CD8-positive, alpha-beta memory T cell (primary cell): ENCODE measurements at regions not wholly inside any gene's neighbourhood (a gene's known extent, or its start where the extent isn't known, plus 50 kb on each side); places are given as distances from the start of the nearest gene placed in this dataset.

Source experiments
- CTCF ChIA-PET: fragments of 350-600 bp; sonication (Branson Sonifier 250); formaldehyde crosslinking; loops from one replicate; lab custom pipeline; 2021; ENCODE audit warnings: antibody characterized with exemption; lab: Charles Lee
- POLR2A ChIA-PET: fragments of 350-600 bp; sonication (Branson Sonifier 250); formaldehyde crosslinking; loops from one replicate; lab custom pipeline; 2021; ENCODE audit warnings: antibody characterized with exemption; lab: Charles Lee
- DNase-seq, 5 donors: peaks; one replicate each; pipeline versions ENCODE4 v3.0.0 to v3.0.0-alpha.2; 2020 to 2022; ENCODE audit warnings: mixed read lengths in 1 of 5
- H3K27ac ChIP-seq: one replicate; pipeline ENCODE4 v1.7.0; 2013; ENCODE audit warnings: low read depth, mild to moderate bottlenecking, low read length, moderate library complexity
- H3K27me3 ChIP-seq: 2 replicates; pipeline ENCODE4 v1.7.0; 2013; ENCODE audit warnings: low read length, mild to moderate bottlenecking; ENCODE audit not compliant: insufficient read depth, poor library complexity, severe bottlenecking
- H3K36me3 ChIP-seq: 2 replicates; pipeline ENCODE4 v1.7.0; 2013; ENCODE audit warnings: mild to moderate bottlenecking, low read length, moderate library complexity; ENCODE audit not compliant: insufficient read depth
- H3K4me1 ChIP-seq: 2 replicates; pipeline ENCODE4 v1.7.0; 2013; ENCODE audit warnings: mild to moderate bottlenecking, low read length, moderate library complexity; ENCODE audit not compliant: insufficient read depth
- H3K4me3 ChIP-seq: 2 replicates; pipeline ENCODE4 v1.7.0; 2013; ENCODE audit warnings: mild to moderate bottlenecking, low read length
- H3K9me3 ChIP-seq: 2 replicates; pipeline ENCODE4 v1.7.0; 2013; ENCODE audit warnings: mild to moderate bottlenecking, low read length
- H3K27ac Mint-ChIP-seq, 8 donors: one replicate each; pipeline ENCODE4 v1.8.0; 2020 to 2021; ENCODE audit warnings: mixed read lengths in 8 of 8, mild to moderate bottlenecking in 6 of 8, inconsistent platforms in 3 of 8, moderate library complexity in 3 of 8
- H3K27me3 Mint-ChIP-seq, 2 donors: one replicate each; pipeline ENCODE4 v1.8.0; 2020 to 2021; ENCODE audit warnings: mixed read lengths in 2 of 2, mild to moderate bottlenecking in 1 of 2, moderate library complexity in 1 of 2
- H3K36me3 Mint-ChIP-seq, 3 donors: one replicate each; pipeline ENCODE4 v1.8.0; 2020 to 2021; ENCODE audit warnings: mixed read lengths in 3 of 3, inconsistent platforms in 1 of 3, mild to moderate bottlenecking in 1 of 3
- H3K4me1 Mint-ChIP-seq, 3 donors: one replicate each; pipeline ENCODE4 v1.8.0; 2020 to 2021; ENCODE audit warnings: mixed read lengths in 3 of 3, inconsistent platforms in 1 of 3, mild to moderate bottlenecking in 1 of 3
- H3K4me3 Mint-ChIP-seq, 7 donors: one replicate each; pipeline ENCODE4 v1.8.0; 2020 to 2021; ENCODE audit warnings: mixed read lengths in 7 of 7, mild to moderate bottlenecking in 6 of 7, moderate library complexity in 4 of 7, inconsistent platforms in 2 of 7
- H3K9me3 Mint-ChIP-seq, 5 donors: one replicate each; pipeline ENCODE4 v1.8.0; 2020 to 2022; ENCODE audit warnings: mixed read lengths in 5 of 5, mild to moderate bottlenecking in 3 of 5, moderate library complexity in 2 of 5, inconsistent platforms in 1 of 5

GRCh38 chr1:69425871-69426270 lies 141.9 kb upstream of the LRRC7 start:
- no peaks in the 10 kb centered on the region for H3K4me1 ChIP-seq
- no peak for DNase-seq
- H3K27me3 ChIP-seq, result no peaks in the 10 kb centered on the region
- H3K9me3 ChIP-seq, result no peaks in the 10 kb centered on the region
- POLR2A ChIA-PET, result no interaction called here
- CTCF ChIA-PET, result no interaction called here
- H3K9me3 Mint-ChIP-seq, result peaks cover under 1 to 9% (median 3%) of the 10 kb centered on the region in 5 donors
- H3K4me3 ChIP-seq, result no peak overlapping the region
- H3K36me3 ChIP-seq, result no peaks in the 10 kb centered on the region
- no peaks in the 10 kb centered on the region for H3K4me1 Mint-ChIP-seq
- H3K27me3 Mint-ChIP-seq, result no peaks in the 10 kb centered on the region
- no peak overlapping the region for H3K27ac Mint-ChIP-seq
- no peaks in the 10 kb centered on the region for H3K36me3 Mint-ChIP-seq
- H3K4me3 Mint-ChIP-seq, result no peak overlapping the region
- H3K27ac ChIP-seq, result no peak overlapping the region

DNA sequence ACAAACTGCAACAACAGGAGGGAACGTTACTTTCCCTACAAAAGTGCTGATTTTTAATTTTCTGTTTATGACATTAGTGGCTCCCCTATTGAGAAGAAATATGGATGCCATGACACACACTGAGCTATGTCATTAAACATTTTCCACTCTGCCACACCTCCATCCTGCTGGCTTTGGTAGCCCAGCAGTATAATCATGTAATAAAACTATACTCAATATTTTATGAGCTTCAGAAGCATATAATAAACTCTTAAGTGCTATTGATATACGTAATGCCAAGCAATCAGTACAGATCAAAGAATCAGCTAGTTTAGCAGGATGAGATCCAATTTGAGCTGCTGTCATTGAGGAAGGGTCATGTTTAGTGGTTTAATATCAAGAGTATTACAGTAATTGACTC lies 141.3 kb upstream of the LRRC7 start:
- H3K36me3 Mint-ChIP-seq, result no peaks in the 10 kb centered on the region
- no peaks in the 10 kb centered on the region for H3K4me1 Mint-ChIP-seq
- Histone ChIP-seq H3K27me3 (no peaks in the 10 kb centered on the region), H3K36me3 (no peaks in the 10 kb centered on the region), H3K4me3 (no peak overlapping the region), H3K4me1 (no peaks in the 10 kb centered on the region), H3K9me3 (no peaks in the 10 kb centered on the region), H3K27ac (no peak overlapping the region)
- no peak overlapping the region for H3K4me3 Mint-ChIP-seq
- CTCF ChIA-PET, result no interaction called here
- DNase-seq, result no peak
- H3K27me3 Mint-ChIP-seq, result no peaks in the 10 kb centered on the region
- peaks cover 2 to 9% (median 3%) of the 10 kb centered on the region in 5 donors for H3K9me3 Mint-ChIP-seq
- POLR2A ChIA-PET, result no interaction called here
- no peak overlapping the region for H3K27ac Mint-ChIP-seq

DNA sequence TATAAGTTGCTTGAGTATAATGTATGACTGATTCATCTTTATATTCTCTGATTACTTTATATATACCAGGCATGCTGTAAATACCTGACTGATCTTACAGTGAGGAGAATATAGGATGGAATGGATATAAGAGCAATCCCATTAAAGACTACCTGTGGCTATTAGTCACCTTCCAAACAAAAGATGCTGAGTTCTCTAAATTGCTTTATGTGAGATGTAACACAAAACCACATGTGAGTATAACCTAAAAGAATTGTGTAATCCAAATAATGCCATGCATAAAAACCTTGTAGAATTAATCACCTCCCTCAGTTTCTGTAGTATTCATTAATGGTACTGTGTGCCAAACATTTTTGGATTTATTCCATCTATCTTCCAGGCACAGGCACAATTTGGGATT lies 134.6 kb upstream of the LRRC7 start:
- Histone ChIP-seq H3K27me3 (no peaks in the 10 kb centered on the region), H3K9me3 (no peaks in the 10 kb centered on the region), H3K27ac (no peak overlapping the region), H3K36me3 (no peaks in the 10 kb centered on the region), H3K4me1 (no peaks in the 10 kb centered on the region), H3K4me3 (no peak overlapping the region)
- ChIA-PET POLR2A (no interaction called here), CTCF (no interaction called here)
- no peak overlapping the region for H3K4me3 Mint-ChIP-seq
- no peak overlapping the region for H3K27ac Mint-ChIP-seq
- H3K4me1 Mint-ChIP-seq, result no peaks in the 10 kb centered on the region
- no peaks in the 10 kb centered on the region for H3K27me3 Mint-ChIP-seq
- no peaks in the 10 kb centered on the region for H3K36me3 Mint-ChIP-seq
- no peak for DNase-seq
- H3K9me3 Mint-ChIP-seq, result peaks cover 3 to 31% (median 5%) of the 10 kb centered on the region in 5 donors

DNA sequence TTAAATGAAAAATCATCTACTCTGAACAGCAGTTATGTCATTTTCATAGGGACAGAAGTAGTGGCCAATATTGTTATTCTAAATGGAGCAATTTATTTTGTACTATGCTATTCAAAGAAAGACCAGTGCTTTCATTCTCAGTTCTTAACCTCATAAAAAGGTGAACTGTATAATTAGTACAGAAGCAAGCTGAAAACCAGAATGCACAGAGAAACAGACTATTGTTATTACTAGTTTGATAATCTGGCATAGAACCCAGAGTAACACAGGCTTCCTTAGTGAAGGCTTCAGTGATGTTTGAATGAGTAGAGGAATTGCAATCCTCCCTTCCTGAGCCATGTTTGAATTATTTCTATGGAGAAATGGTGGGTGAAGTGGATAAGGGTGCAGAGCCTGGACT lies 131.6 kb upstream of the LRRC7 start:
- H3K4me3 ChIP-seq, result no peak overlapping the region
- ChIA-PET POLR2A (no interaction called here), CTCF (no interaction called here)

GRCh38 chr1:69438056-69438795 lies 129.5 kb upstream of the LRRC7 start:
- CTCF ChIA-PET, result no interaction called here

More for the DNA sequence above, 131.6 kb upstream of the LRRC7 start:
- H3K27ac ChIP-seq, result no peak overlapping the region
- no peak for DNase-seq
- no peak overlapping the region for H3K27ac Mint-ChIP-seq
- no peaks in the 10 kb centered on the region for H3K36me3 Mint-ChIP-seq
- no peaks in the 10 kb centered on the region for H3K27me3 Mint-ChIP-seq
- H3K27me3 ChIP-seq, result no peaks in the 10 kb centered on the region
- no peak overlapping the region for H3K4me3 Mint-ChIP-seq
- no peaks in the 10 kb centered on the region for H3K9me3 ChIP-seq
- H3K9me3 Mint-ChIP-seq, result peaks cover 2 to 42% (median 5%) of the 10 kb centered on the region in 5 donors
- no peaks in the 10 kb centered on the region for H3K4me1 ChIP-seq
- no peaks in the 10 kb centered on the region for H3K36me3 ChIP-seq
- no peaks in the 10 kb centered on the region for H3K4me1 Mint-ChIP-seq

GRCh38 chr1:69441496-69441895 lies 126.2 kb upstream of the LRRC7 start:
- H3K27me3 ChIP-seq, result no peaks in the 10 kb centered on the region
- Mint-ChIP-seq H3K27ac (no peak overlapping the region), H3K9me3 (peaks cover 1 to 47% (median 11%) of the 10 kb centered on the region in 5 donors), H3K4me1 (no peaks in the 10 kb centered on the region), H3K4me3 (no peak overlapping the region), H3K36me3 (no peaks in the 10 kb centered on the region), H3K27me3 (no peaks in the 10 kb centered on the region)
- ChIA-PET POLR2A (no interaction called here), CTCF (no interaction called here)
- H3K27ac ChIP-seq, result no peak overlapping the region
- H3K9me3 ChIP-seq, result no peaks in the 10 kb centered on the region
- DNase-seq, result no peak
- H3K4me1 ChIP-seq, result no peaks in the 10 kb centered on the region
- H3K4me3 ChIP-seq, result no peak overlapping the region
- H3K36me3 ChIP-seq, result no peaks in the 10 kb centered on the region

More at GRCh38 chr1:69438056-69438795, 129.5 kb upstream of the LRRC7 start:
- no peak overlapping the region for H3K27ac ChIP-seq
- Mint-ChIP-seq H3K27me3 (no peaks in the 10 kb centered on the region), H3K9me3 (peaks cover 2 to 44% (median 3%) of the 10 kb centered on the region in 5 donors), H3K4me3 (no peak overlapping the region), H3K36me3 (no peaks in the 10 kb centered on the region), H3K4me1 (no peaks in the 10 kb centered on the region), H3K27ac (no peak overlapping the region)
- no peaks in the 10 kb centered on the region for H3K27me3 ChIP-seq
- POLR2A ChIA-PET, result no interaction called here
- H3K4me3 ChIP-seq, result no peak overlapping the region
- DNase-seq, result no peak
- no peaks in the 10 kb centered on the region for H3K36me3 ChIP-seq
- no peaks in the 10 kb centered on the region for H3K4me1 ChIP-seq
- no peaks in the 10 kb centered on the region for H3K9me3 ChIP-seq

DNA sequence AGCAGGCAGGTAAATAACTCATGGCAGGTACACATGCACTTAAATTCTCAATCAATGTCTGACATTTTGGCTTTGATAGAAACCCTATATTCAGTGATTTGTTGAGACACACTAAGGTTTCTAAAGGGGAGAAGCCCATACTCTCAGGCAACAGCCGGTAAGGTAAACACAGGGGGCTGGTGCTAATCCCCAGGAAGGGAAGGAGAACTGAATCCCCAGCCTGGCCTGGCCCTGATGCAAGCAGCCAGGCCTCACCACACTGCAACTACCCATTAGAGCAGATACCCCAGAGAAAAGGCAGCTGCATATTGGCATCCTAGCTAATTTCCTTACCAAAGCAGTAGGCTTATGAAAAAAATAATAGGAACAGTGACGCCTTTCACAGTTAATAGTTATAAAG lies 116.5 kb upstream of the LRRC7 start:
- peaks cover under 1 to 23% (median 11%) of the 10 kb centered on the region in 5 donors for H3K9me3 Mint-ChIP-seq
- no peaks in the 10 kb centered on the region for H3K27me3 Mint-ChIP-seq
- H3K36me3 Mint-ChIP-seq, result peaks cover 0 to 3% (median 0%) of the 10 kb centered on the region in 3 donors
- H3K9me3 ChIP-seq, result no peaks in the 10 kb centered on the region
- no peak for DNase-seq
- ChIA-PET CTCF (no interaction called here), POLR2A (no interaction called here)
- H3K27ac ChIP-seq, result no peak overlapping the region
- H3K36me3 ChIP-seq, result no peaks in the 10 kb centered on the region
- H3K27me3 ChIP-seq, result no peaks in the 10 kb centered on the region
- no peaks in the 10 kb centered on the region for H3K4me1 Mint-ChIP-seq
- H3K4me3 Mint-ChIP-seq, result no peak overlapping the region
- no peak overlapping the region for H3K4me3 ChIP-seq
- no peak overlapping the region for H3K27ac Mint-ChIP-seq
- H3K4me1 ChIP-seq, result no peaks in the 10 kb centered on the region

- H3K9me3 ChIP-seq, result no peaks in the 10 kb centered on the region
- no peak overlapping the region for H3K27ac ChIP-seq
- Mint-ChIP-seq H3K36me3 (no peaks in the 10 kb centered on the region), H3K27ac (no peak overlapping the region), H3K4me3 (no peak overlapping the region), H3K4me1 (no peaks in the 10 kb centered on the region), H3K9me3 (peaks cover 3 to 18% (median 8%) of the 10 kb centered on the region in 5 donors), H3K27me3 (no peaks in the 10 kb centered on the region)
- DNase-seq, result no peak
- no peaks in the 10 kb centered on the region for H3K4me1 ChIP-seq
- H3K36me3 ChIP-seq, result no peaks in the 10 kb centered on the region
- H3K27me3 ChIP-seq, result no peaks in the 10 kb centered on the region
- no peak overlapping the region for H3K4me3 ChIP-seq
- POLR2A ChIA-PET, result no interaction called here
- CTCF ChIA-PET, result no interaction called here
Measured at GRCh38 chr1:69455718-69456117, 112.0 kb upstream of the LRRC7 start.
